Panc1 (cell line): ENCODE measurements at regions not wholly inside any gene's neighbourhood (a gene's known extent, or its start where the extent isn't known, plus 50 kb on each side); places are given as distances from the start of the nearest gene placed in this dataset.

Source experiments
- ATAC-seq: fragments of 200-7000 bp; cut with Tn5 transposase; 2 replicates; pipeline ENCODE4 v1.9.1; 2020; ENCODE audit warnings: mild to moderate bottlenecking, moderate library complexity
- BruUV-seq: library from RNA; stranded (reverse); fragments of 400-500 nt; replicated peaks from 2 replicates; lab custom pipeline; 2021; lab: Mats Ljungman, UMichigan
- CTCF ChIA-PET: fragments of 300-600 bp; sonication (Branson Sonifier 250); formaldehyde crosslinking; loops from one replicate; lab custom pipeline; 2022; ENCODE audit warnings: antibody characterized with exemption; lab: Charles Lee
- POLR2A ChIA-PET: fragments of 300-600 bp; sonication (Branson Sonifier 250); formaldehyde crosslinking; loops from one replicate; lab custom pipeline; 2022; ENCODE audit warnings: antibody characterized with exemption; lab: Charles Lee
- DNase-seq: peaks from one replicate; pipeline ENCODE4 v3.0.0-alpha.2; 2010; ENCODE audit warnings: low read depth, low spot score
- H3K27ac ChIP-seq: 2 replicates; pipeline ENCODE4 v1.5.1; 2011; ENCODE audit warnings: mild to moderate bottlenecking, low read length, inconsistent platforms
- H3K27me3 ChIP-seq: fragments of 200-500 bp; sonication (Bioruptor generic); 2 replicates; pipeline ENCODE4 v1.6.0; 2014; ENCODE audit warnings: low read length, inconsistent platforms; ENCODE audit not compliant: control insufficient read depth, insufficient read depth
- H3K36me3 ChIP-seq: fragments of 200-500 bp; sonication (Bioruptor generic); 2 replicates; pipeline ENCODE4 v1.5.1; 2014; ENCODE audit warnings: inconsistent platforms, mild to moderate bottlenecking, low read length, moderate library complexity; ENCODE audit not compliant: control insufficient read depth, insufficient read depth
- H3K4me1 ChIP-seq: 2 replicates; pipeline ENCODE4 v1.5.1; 2011; ENCODE audit warnings: inconsistent platforms, mild to moderate bottlenecking, low read length, moderate library complexity; ENCODE audit not compliant: control insufficient read depth, insufficient read depth
- H3K4me3 ChIP-seq, 2 experiments: 2 replicates each; pipeline ENCODE4 v1.5.1; 2011 to 2012; ENCODE audit warnings: low read depth in 2 of 2, low read length in 2 of 2, mild to moderate bottlenecking in 2 of 2, inconsistent platforms in 1 of 2, moderate library complexity in 1 of 2
- H3K9me3 ChIP-seq: fragments of 200-500 bp; sonication (Bioruptor generic); 2 replicates; pipeline ENCODE4 v1.5.1; 2014; ENCODE audit warnings: low read depth, mild to moderate bottlenecking, inconsistent platforms, low read length, moderate library complexity; ENCODE audit not compliant: control insufficient read depth, insufficient read depth
- CTCF ChIP-seq: fragments of 450-650 bp; IDR thresholded peaks from 2 replicates; pipeline ENCODE4 v1.5.1; 2017; ENCODE audit warnings: mild to moderate bottlenecking
- POLR2AphosphoS5 ChIP-seq: IDR thresholded peaks from 2 replicates; pipeline ENCODE4 v1.6.1; 2012; ENCODE audit warnings: mild to moderate bottlenecking, low read depth, low read length, moderate library complexity
- REST ChIP-seq, 2 experiments: IDR thresholded peaks; 2 replicates each; pipeline ENCODE4 v1.6.1; 2011 to 2012; ENCODE audit warnings: low read depth in 2 of 2, control low read depth in 1 of 2, low read length in 1 of 2, mild to moderate bottlenecking in 1 of 2, moderate library complexity in 1 of 2; ENCODE audit not compliant: insufficient read depth in 1 of 2
- SIN3A ChIP-seq: IDR thresholded peaks from 2 replicates; pipeline ENCODE4 v1.6.1; 2012; ENCODE audit warnings: low read depth, mild to moderate bottlenecking, low read length, moderate library complexity, borderline replicate concordance; ENCODE audit not compliant: insufficient read depth
- TCF7L2 ChIP-seq: IDR thresholded peaks from 2 replicates; pipeline ENCODE4 v1.6.1; 2011; ENCODE audit warnings: mild to moderate bottlenecking, low read depth, low read length, inconsistent platforms
- in situ Hi-C: cut with HindIII; loops from 2 replicates; pipeline ENCODE4 v1.10.0; 2016; ENCODE audit warnings: low sequenced_read_pairs, low pct_unique_long_range_greater_than_20kb
- intact Hi-C: fragments of 100-400 bp; cut with micrococcal nuclease; formaldehyde crosslinking; loops from one replicate; pipeline ENCODE4 v1.10.0; 2022; ENCODE audit not compliant: unreplicated experiment

GRCh38 chr3:135364676-135365075, 569.6 kb downstream of the EPHB1 start:
- intact Hi-C loops, result no loop called here
- POLR2A ChIA-PET, result no interaction called here
- CTCF ChIA-PET, result no interaction called here

GRCh38 chr3:135366816-135367215, 571.8 kb downstream of the EPHB1 start:
- Histone ChIP-seq H3K9me3 (no peaks in the 10 kb centered on the region), H3K27ac (no peak overlapping the region), H3K4me3 (no peak overlapping the region), H3K4me1 (no peaks in the 10 kb centered on the region), H3K36me3 (no peaks in the 10 kb centered on the region), H3K27me3 (no peaks in the 10 kb centered on the region)
- ChIA-PET CTCF (no interaction called here), POLR2A (no interaction called here)
- in situ Hi-C loops (no loop called here), intact Hi-C loops (no loop called here)
- no peak for DNase-seq
- no TSS peak for BruUV-seq
- no peak for TF ChIP-seq SIN3A
- TF ChIP-seq CTCF, result no peak
- TF ChIP-seq POLR2AphosphoS5, result no peak
- no peak for TF ChIP-seq TCF7L2
- TF ChIP-seq REST (IDR thresholded peaks at IDR 0.05; ENCODE audit: insufficient read depth in 1 of 2, low read depth in 2 of 2, low read length in 1 of 2), result no peak
- no peak for ATAC-seq

More at GRCh38 chr3:135364676-135365075, 569.6 kb downstream of the EPHB1 start:
- TF ChIP-seq TCF7L2 (no peak), CTCF (no peak), SIN3A (no peak), POLR2AphosphoS5 (no peak)
- Histone ChIP-seq H3K27ac (no peak overlapping the region), H3K4me1 (no peaks in the 10 kb centered on the region), H3K4me3 (no peak overlapping the region), H3K27me3 (no peaks in the 10 kb centered on the region), H3K9me3 (no peaks in the 10 kb centered on the region), H3K36me3 (no peaks in the 10 kb centered on the region)
- ATAC-seq (no peak), DNase-seq (no peak)
- in situ Hi-C loops, result no loop called here
- no TSS peak for BruUV-seq
